Activated T-cell treated with anti-CD3 and anti-CD28 coated beads, Interleukin-2, amount 50 U/mL, for 4 hours (primary cell): ENCODE measurements at regions not wholly inside any gene's neighbourhood (a gene's known extent, or its start where the extent isn't known, plus 50 kb on each side); places are given as distances from the start of the nearest gene placed in this dataset.

Experiments used
- ATAC-seq, 2 donors: fragments of 200-7000 bp; cut with Tn5 transposase; one replicate each; pipeline ENCODE4 v1.10.0; 2021
- DNase-seq: peaks from one replicate; pipeline ENCODE4 v3.0.0-alpha.2; 2020
- H3K27me3 Mint-ChIP-seq: one replicate; pipeline ENCODE4 v1.8.0; 2021; ENCODE audit warnings: low read depth, mixed read lengths
- H3K36me3 Mint-ChIP-seq: one replicate; pipeline ENCODE4 v1.8.0; 2022; ENCODE audit warnings: mixed read lengths; ENCODE audit not compliant: insufficient read depth
- H3K4me1 Mint-ChIP-seq: one replicate; pipeline ENCODE4 v1.8.0; 2021; ENCODE audit warnings: low read depth, mixed read lengths
- H3K4me3 Mint-ChIP-seq: one replicate; pipeline ENCODE4 v1.8.0; 2021; ENCODE audit warnings: mild to moderate bottlenecking, moderate library complexity, mixed read lengths
- H3K9me3 Mint-ChIP-seq: one replicate; pipeline ENCODE4 v1.8.0; 2021; ENCODE audit warnings: mixed read lengths

- no peaks in the 10 kb centered on the region for H3K4me1 Mint-ChIP-seq
- DNase-seq (no peak), ATAC-seq (no peak)
- no peak overlapping the region for H3K4me3 Mint-ChIP-seq
- H3K9me3 Mint-ChIP-seq = no peaks in the 10 kb centered on the region
- no peaks in the 10 kb centered on the region for H3K36me3 Mint-ChIP-seq
- H3K27me3 Mint-ChIP-seq = no peaks in the 10 kb centered on the region
These were observed 160.6 kb upstream of the COL21A1 start for GRCh38 chr6:56407883-56408410.

GRCh38 chr6:56406276-56407269 lies 159.2 kb upstream of the COL21A1 start:
- no peaks in the 10 kb centered on the region for H3K4me1 Mint-ChIP-seq
- no peaks in the 10 kb centered on the region for H3K27me3 Mint-ChIP-seq
- no peak for ATAC-seq
- peaks cover 6% of the 10 kb centered on the region for H3K9me3 Mint-ChIP-seq
- no peak overlapping the region for H3K4me3 Mint-ChIP-seq
- no peak for DNase-seq
- H3K36me3 Mint-ChIP-seq = no peaks in the 10 kb centered on the region

- Mint-ChIP-seq H3K9me3 (peaks cover 8% of the 10 kb centered on the region), H3K36me3 (no peaks in the 10 kb centered on the region), H3K4me1 (no peaks in the 10 kb centered on the region), H3K4me3 (no peak overlapping the region), H3K27me3 (no peaks in the 10 kb centered on the region)
- DNase-seq (no peak), ATAC-seq (no peak)
These were observed 157.2 kb upstream of the COL21A1 start for GRCh38 chr6:56404599-56404998.

GRCh38 chr6:56403745-56404144 lies 156.4 kb upstream of the COL21A1 start:
- Mint-ChIP-seq H3K36me3 (no peaks in the 10 kb centered on the region), H3K4me1 (no peaks in the 10 kb centered on the region), H3K9me3 (peaks cover 8% of the 10 kb centered on the region), H3K4me3 (no peak overlapping the region), H3K27me3 (no peaks in the 10 kb centered on the region)
- DNase-seq (no peak), ATAC-seq (no peak)

GRCh38 chr6:56401477-56402070 lies 154.2 kb upstream of the COL21A1 start:
- Mint-ChIP-seq H3K4me3 (no peak overlapping the region), H3K9me3 (peaks cover 8% of the 10 kb centered on the region), H3K36me3 (no peaks in the 10 kb centered on the region), H3K4me1 (no peaks in the 10 kb centered on the region), H3K27me3 (no peaks in the 10 kb centered on the region)
- ATAC-seq (no peak), DNase-seq (no peak)

- no peaks in the 10 kb centered on the region for H3K27me3 Mint-ChIP-seq
- no peaks in the 10 kb centered on the region for H3K4me1 Mint-ChIP-seq
- ATAC-seq (no peak), DNase-seq (no peak)
- no peaks in the 10 kb centered on the region for H3K36me3 Mint-ChIP-seq
- H3K9me3 Mint-ChIP-seq = peaks cover 8% of the 10 kb centered on the region
- H3K4me3 Mint-ChIP-seq = no peak overlapping the region
These were observed 152.9 kb upstream of the COL21A1 start for GRCh38 chr6:56400273-56400672.

GRCh38 chr6:56399672-56400263 lies 152.4 kb upstream of the COL21A1 start:
- ATAC-seq = no peak
- Mint-ChIP-seq H3K9me3 (peaks cover 8% of the 10 kb centered on the region), H3K36me3 (no peaks in the 10 kb centered on the region), H3K4me1 (no peaks in the 10 kb centered on the region), H3K4me3 (no peak overlapping the region), H3K27me3 (no peaks in the 10 kb centered on the region)
- no peak for DNase-seq

GRCh38 chr6:56399250-56399671 lies 151.9 kb upstream of the COL21A1 start:
- H3K36me3 Mint-ChIP-seq = no peaks in the 10 kb centered on the region
- ATAC-seq (no peak), DNase-seq (no peak)
- H3K27me3 Mint-ChIP-seq = no peaks in the 10 kb centered on the region
- H3K9me3 Mint-ChIP-seq = peaks cover 8% of the 10 kb centered on the region
- H3K4me3 Mint-ChIP-seq = no peak overlapping the region
- H3K4me1 Mint-ChIP-seq = no peaks in the 10 kb centered on the region

- no peaks in the 10 kb centered on the region for H3K27me3 Mint-ChIP-seq
- H3K36me3 Mint-ChIP-seq = no peaks in the 10 kb centered on the region
- ATAC-seq (no peak), DNase-seq (no peak)
- no peak overlapping the region for H3K4me3 Mint-ChIP-seq
- peaks cover 1% of the 10 kb centered on the region for H3K9me3 Mint-ChIP-seq
- no peaks in the 10 kb centered on the region for H3K4me1 Mint-ChIP-seq
These were observed 149.1 kb upstream of the COL21A1 start for GRCh38 chr6:56396435-56396834.

- ATAC-seq (no peak), DNase-seq (no peak)
- Mint-ChIP-seq H3K36me3 (no peaks in the 10 kb centered on the region), H3K9me3 (no peaks in the 10 kb centered on the region), H3K27me3 (no peaks in the 10 kb centered on the region), H3K4me1 (no peaks in the 10 kb centered on the region), H3K4me3 (no peak overlapping the region)
These were observed 146.5 kb upstream of the COL21A1 start for GRCh38 chr6:56393615-56394612.

GRCh38 chr6:56388415-56388755 lies 141.0 kb upstream of the COL21A1 start:
- Mint-ChIP-seq H3K4me1 (no peaks in the 10 kb centered on the region), H3K9me3 (no peaks in the 10 kb centered on the region), H3K27me3 (peaks cover 2% of the 10 kb centered on the region), H3K4me3 (no peak overlapping the region), H3K36me3 (no peaks in the 10 kb centered on the region)
- ATAC-seq (no peak), DNase-seq (no peak)

GRCh38 chr6:56387621-56388414 lies 140.4 kb upstream of the COL21A1 start:
- no peaks in the 10 kb centered on the region for H3K4me1 Mint-ChIP-seq
- H3K27me3 Mint-ChIP-seq = peaks cover 2% of the 10 kb centered on the region
- no peaks in the 10 kb centered on the region for H3K9me3 Mint-ChIP-seq
- no peak overlapping the region for H3K4me3 Mint-ChIP-seq
- no peaks in the 10 kb centered on the region for H3K36me3 Mint-ChIP-seq
- DNase-seq = no peak
- no peak for ATAC-seq

- peaks cover 2% of the 10 kb centered on the region for H3K27me3 Mint-ChIP-seq
- H3K9me3 Mint-ChIP-seq = no peaks in the 10 kb centered on the region
- ATAC-seq = no peak
- DNase-seq = no peak
- H3K4me3 Mint-ChIP-seq = no peak overlapping the region
- H3K36me3 Mint-ChIP-seq = no peaks in the 10 kb centered on the region
- no peaks in the 10 kb centered on the region for H3K4me1 Mint-ChIP-seq
These were observed 139.3 kb upstream of the COL21A1 start for GRCh38 chr6:56386717-56387116.
